PC-9 (cell line): ENCODE measurements at regions not wholly inside any gene's neighbourhood (a gene's known extent, or its start where the extent isn't known, plus 50 kb on each side); places are given as distances from the start of the nearest gene placed in this dataset.

Experiments used
- CTCF ChIP-seq: fragments of 200-600 bp; sonication (generic); conservative IDR thresholded peaks from 2 replicates; pipeline ENCODE4 v1.6.1; 2017; ENCODE audit warnings: mixed run types, antibody characterized with exemption, mild to moderate bottlenecking, moderate library complexity
- EZH2 ChIP-seq: fragments of 200-600 bp; sonication (generic); IDR thresholded peaks from 2 replicates; pipeline ENCODE4 v1.8.0; 2017; ENCODE audit warnings: antibody characterized with exemption, low read depth

DNA sequence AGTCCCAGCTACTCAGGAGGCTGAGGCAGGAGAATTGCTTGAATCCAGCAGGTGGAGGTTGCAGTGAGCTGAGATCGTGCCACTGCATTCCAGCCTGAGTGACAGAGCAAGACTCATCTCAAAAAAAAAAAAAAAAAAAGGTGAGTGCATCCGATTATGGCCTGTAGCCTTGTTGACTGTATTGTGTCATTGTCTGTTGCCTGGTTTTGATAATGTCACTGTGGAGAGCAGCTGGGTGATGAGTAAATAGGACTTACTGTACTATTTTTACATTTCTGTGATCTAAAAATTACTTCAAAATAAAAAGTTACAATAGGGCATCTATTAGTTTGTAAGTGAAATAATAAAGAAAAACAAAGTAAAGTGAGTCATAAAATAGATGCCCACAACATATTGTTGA, 134.1 kb upstream of the SALL4 start:
- TF ChIP-seq CTCF (no peak), EZH2 (no peak)
